ENCODE measurements at regions not wholly inside any gene's neighbourhood (a gene's known extent, or its start where the extent isn't known, plus 50 kb on each side); places are given as distances from the start of the nearest gene placed in this dataset.
"Not testable (repeated sequence)": the region's sequence is repeated elsewhere in the genome, so short reads cannot be mapped to it uniquely, and the experiment has no call there.

GRCh38 chr6:53446151-53446550 lies 97.4 kb upstream of the ELOVL5 start:
- DNase-seq (ENCODE audit: low read depth in 4 of 4, low spot score in 3 of 4): no peak

GRCh38 chr6:53441761-53442160 lies 93.0 kb upstream of the ELOVL5 start:
- DNase-seq (ENCODE audit: low read depth in 4 of 4, low spot score in 3 of 4): no peak

GRCh38 chr6:53441035-53441493 lies 92.3 kb upstream of the ELOVL5 start:
- no peak for DNase-seq (ENCODE audit: low read depth in 4 of 4, low spot score in 3 of 4)

GRCh38 chr6:53440336-53440945 lies 91.7 kb upstream of the ELOVL5 start:
- DNase-seq (ENCODE audit: low read depth in 4 of 4, low spot score in 3 of 4): no peak

GRCh38 chr6:53439556-53439955 lies 90.8 kb upstream of the ELOVL5 start:
- no peak for DNase-seq (ENCODE audit: low read depth in 4 of 4, low spot score in 3 of 4)

GRCh38 chr6:53437557-53438202 lies 88.9 kb upstream of the ELOVL5 start:
- peak in 1 of 4 donors; percentile 40 for DNase-seq (ENCODE audit: low read depth in 4 of 4, low spot score in 3 of 4)

GRCh38 chr6:53436526-53437303 lies 88.0 kb upstream of the ELOVL5 start:
- DNase-seq (ENCODE audit: low read depth in 4 of 4, low spot score in 3 of 4): no peak

- no peak for DNase-seq (ENCODE audit: low read depth in 4 of 4, low spot score in 3 of 4)
These were observed 85.2 kb upstream of the ELOVL5 start for GRCh38 chr6:53433951-53434285.

- DNase-seq (ENCODE audit: low read depth in 4 of 4, low spot score in 3 of 4): no peak
These were observed 84.7 kb upstream of the ELOVL5 start for GRCh38 chr6:53433261-53433950.

- no peak for DNase-seq (ENCODE audit: low read depth in 4 of 4, low spot score in 3 of 4)
These were observed 83.8 kb upstream of the ELOVL5 start for GRCh38 chr6:53432318-53433161.

- no peak for DNase-seq (ENCODE audit: low read depth in 4 of 4, low spot score in 3 of 4)
These were observed 83.0 kb upstream of the ELOVL5 start for GRCh38 chr6:53431704-53432103.

GRCh38 chr6:53429401-53429800 lies 80.7 kb upstream of the ELOVL5 start:
- DNase-seq (ENCODE audit: low read depth in 4 of 4, low spot score in 3 of 4): no peak

- no peak for DNase-seq (ENCODE audit: low read depth in 4 of 4, low spot score in 3 of 4)
These were observed 80.1 kb upstream of the ELOVL5 start for GRCh38 chr6:53428886-53429285.

GRCh38 chr6:53426667-53427270 lies 78.0 kb upstream of the ELOVL5 start:
- DNase-seq (ENCODE audit: low read depth in 4 of 4, low spot score in 3 of 4): no peak

GRCh38 chr6:53426117-53426516 lies 77.4 kb upstream of the ELOVL5 start:
- DNase-seq (ENCODE audit: low read depth in 4 of 4, low spot score in 3 of 4): no peak

- no peak for DNase-seq (ENCODE audit: low read depth in 4 of 4, low spot score in 3 of 4)
These were observed 76.4 kb upstream of the ELOVL5 start for GRCh38 chr6:53424976-53425718.

- no peak for DNase-seq (ENCODE audit: low read depth in 4 of 4, low spot score in 3 of 4)
These were observed 75.5 kb upstream of the ELOVL5 start for GRCh38 chr6:53424300-53424699.

GRCh38 chr6:53423560-53423959 lies 74.8 kb upstream of the ELOVL5 start:
- not testable (repeated sequence) for DNase-seq (ENCODE audit: low read depth in 4 of 4, low spot score in 3 of 4)

- DNase-seq (ENCODE audit: low read depth in 4 of 4, low spot score in 3 of 4): no peak
These were observed 70.3 kb upstream of the ELOVL5 start for GRCh38 chr6:53419026-53419425.

All from right renal pelvis (tissue), 4 donors.